ENCODE measurements at regions not wholly inside any gene's neighbourhood (a gene's known extent, or its start where the extent isn't known, plus 50 kb on each side); places are given as distances from the start of the nearest gene placed in this dataset.
"Not testable (repeated sequence)": the region's sequence is repeated elsewhere in the genome, so short reads cannot be mapped to it uniquely, and the experiment has no call there.

- Histone ChIP-seq H3K4me1 (ENCODE audit: low read length) (no peaks in the 10 kb centered on the region), H3K9me3 (replicated peaks; ENCODE audit: insufficient read depth, low read length) (no peaks in the 10 kb centered on the region), H3K4me2 (ENCODE audit: low read depth, low read length) (no peak overlapping the region), H3K79me2 (ENCODE audit: low read length) (no peaks in the 10 kb centered on the region), H3K9ac (ENCODE audit: low read length) (no peak overlapping the region), H3F3A (ENCODE audit: insufficient read depth, low read length) (no peaks in the 10 kb centered on the region), H3K9me2 (replicated peaks; ENCODE audit: insufficient read depth, low read length) (no peaks in the 10 kb centered on the region), H3K27me3 (replicated peaks; ENCODE audit: insufficient read depth, low read length) (no peaks in the 10 kb centered on the region), H2AFZ (ENCODE audit: low read length) (no peak overlapping the region), H3K36me3 (replicated peaks; ENCODE audit: insufficient read depth, low read length) (no peaks in the 10 kb centered on the region), H3K27ac (ENCODE audit: low read length) (no peak overlapping the region), H3K4me3 (ENCODE audit: low read length) (no peak overlapping the region), H4K20me1 (ENCODE audit: insufficient read depth, low read length) (no peaks in the 10 kb centered on the region)
- TF ChIP-seq EZH2phosphoT487 (IDR thresholded peaks at IDR 0.05; ENCODE audit: low read length) (no peak), EZH2 (optimal IDR thresholded peaks at IDR 0.05; ENCODE audit: low read depth, low read length) (no peak), CTCF (IDR thresholded peaks at IDR 0.05; ENCODE audit: low read length) (no peak)
- no peak for DNase-seq
Measured at GRCh38 chrX:131649741-131650140, 105.9 kb downstream of the OR13H1 start.

GRCh38 chrX:131650637-131651410, 107.0 kb downstream of the OR13H1 start:
- no peak overlapping the region for H3K4me3 ChIP-seq (ENCODE audit: low read length)
- no peak overlapping the region for H2AFZ ChIP-seq (ENCODE audit: low read length)
- H3K4me1 ChIP-seq (ENCODE audit: low read length): no peaks in the 10 kb centered on the region
- H3K27ac ChIP-seq (ENCODE audit: low read length): no peak overlapping the region
- no peak for DNase-seq
- no peak overlapping the region for H3K4me2 ChIP-seq (ENCODE audit: low read depth, low read length)
- H4K20me1 ChIP-seq (ENCODE audit: insufficient read depth, low read length): no peaks in the 10 kb centered on the region
- H3K9me3 ChIP-seq (replicated peaks; ENCODE audit: insufficient read depth, low read length): no peaks in the 10 kb centered on the region
- no peaks in the 10 kb centered on the region for H3F3A ChIP-seq (ENCODE audit: insufficient read depth, low read length)
- no peaks in the 10 kb centered on the region for H3K9me2 ChIP-seq (replicated peaks; ENCODE audit: insufficient read depth, low read length)
- no peaks in the 10 kb centered on the region for H3K27me3 ChIP-seq (replicated peaks; ENCODE audit: insufficient read depth, low read length)
- no peak overlapping the region for H3K9ac ChIP-seq (ENCODE audit: low read length)
- no peak for TF ChIP-seq EZH2phosphoT487 (IDR thresholded peaks at IDR 0.05; ENCODE audit: low read length)
- no peak for TF ChIP-seq CTCF (IDR thresholded peaks at IDR 0.05; ENCODE audit: low read length)
- TF ChIP-seq EZH2 (optimal IDR thresholded peaks at IDR 0.05; ENCODE audit: low read depth, low read length): no peak
- H3K79me2 ChIP-seq (ENCODE audit: low read length): no peaks in the 10 kb centered on the region
- no peaks in the 10 kb centered on the region for H3K36me3 ChIP-seq (replicated peaks; ENCODE audit: insufficient read depth, low read length)

GRCh38 chrX:131663726-131664125, 119.9 kb downstream of the OR13H1 start:
- H3K4me2 ChIP-seq (ENCODE audit: low read depth, low read length); H3K4me1 ChIP-seq (ENCODE audit: low read length); H3K27me3 ChIP-seq (replicated peaks; ENCODE audit: insufficient read depth, low read length); H3K79me2 ChIP-seq (ENCODE audit: low read length); H3K9ac ChIP-seq (ENCODE audit: low read length); DNase-seq; H3K27ac ChIP-seq (ENCODE audit: low read length); H3K36me3 ChIP-seq (replicated peaks; ENCODE audit: insufficient read depth, low read length); H3K9me2 ChIP-seq (replicated peaks; ENCODE audit: insufficient read depth, low read length); H4K20me1 ChIP-seq (ENCODE audit: insufficient read depth, low read length); H3K4me3 ChIP-seq (ENCODE audit: low read length); H2AFZ ChIP-seq (ENCODE audit: low read length); H3F3A ChIP-seq (ENCODE audit: insufficient read depth, low read length); H3K9me3 ChIP-seq (replicated peaks; ENCODE audit: insufficient read depth, low read length): not testable (repeated sequence)

GRCh38 chrX:131671735-131672134, 127.9 kb downstream of the OR13H1 start:
- H3K9ac ChIP-seq (ENCODE audit: low read length): no peak overlapping the region
- TF ChIP-seq CTCF (IDR thresholded peaks at IDR 0.05; ENCODE audit: low read length): no peak
- no peak for TF ChIP-seq EZH2 (optimal IDR thresholded peaks at IDR 0.05; ENCODE audit: low read depth, low read length)
- TF ChIP-seq EZH2phosphoT487 (IDR thresholded peaks at IDR 0.05; ENCODE audit: low read length): no peak
- H4K20me1 ChIP-seq (ENCODE audit: insufficient read depth, low read length): no peaks in the 10 kb centered on the region
- H2AFZ ChIP-seq (ENCODE audit: low read length): no peak overlapping the region
- no peaks in the 10 kb centered on the region for H3K27me3 ChIP-seq (replicated peaks; ENCODE audit: insufficient read depth, low read length)
- H3K79me2 ChIP-seq (ENCODE audit: low read length): no peaks in the 10 kb centered on the region
- no peaks in the 10 kb centered on the region for H3K9me3 ChIP-seq (replicated peaks; ENCODE audit: insufficient read depth, low read length)
- no peak overlapping the region for H3K4me2 ChIP-seq (ENCODE audit: low read depth, low read length)
- no peaks in the 10 kb centered on the region for H3K9me2 ChIP-seq (replicated peaks; ENCODE audit: insufficient read depth, low read length)
- no peak for DNase-seq
- no peaks in the 10 kb centered on the region for H3K36me3 ChIP-seq (replicated peaks; ENCODE audit: insufficient read depth, low read length)
- H3K4me3 ChIP-seq (ENCODE audit: low read length): no peak overlapping the region
- no peaks in the 10 kb centered on the region for H3F3A ChIP-seq (ENCODE audit: insufficient read depth, low read length)
- H3K4me1 ChIP-seq (ENCODE audit: low read length): no peaks in the 10 kb centered on the region
- H3K27ac ChIP-seq (ENCODE audit: low read length): no peak overlapping the region
